NCI-H1694 treated with DMSO at 0.1 percent for 48 hours (cell line): ENCODE measurements at regions not wholly inside any gene's neighbourhood (a gene's known extent, or its start where the extent isn't known, plus 50 kb on each side); places are given as distances from the start of the nearest gene placed in this dataset.
"Not testable (repeated sequence)": the region's sequence is repeated elsewhere in the genome, so short reads cannot be mapped to it uniquely, and the experiment has no call there.

ENCODE experiments used
- DNase-seq: peaks from one replicate; lab custom pipeline; 2025; lab: John Stamatoyannopoulos, UW

GRCh38 chr4:180280076-180280475, 1963.1 kb upstream of the TENM3 start:
- no peak for DNase-seq

GRCh38 chr4:180280726-180281297, 1962.4 kb upstream of the TENM3 start:
- DNase-seq, result no peak

GRCh38 chr4:180281724-180282123, 1961.5 kb upstream of the TENM3 start:
- no peak for DNase-seq

- no peak for DNase-seq
These were observed 1958.9 kb upstream of the TENM3 start for GRCh38 chr4:180284267-180284666.

- no peak for DNase-seq
These were observed 1957.4 kb upstream of the TENM3 start for GRCh38 chr4:180285796-180286195.

GRCh38 chr4:180292339-180292738, 1950.9 kb upstream of the TENM3 start:
- no peak for DNase-seq

- no peak for DNase-seq
These were observed 1947.1 kb upstream of the TENM3 start for GRCh38 chr4:180296036-180296599.

GRCh38 chr4:180304321-180304720, 1938.9 kb upstream of the TENM3 start:
- no peak for DNase-seq

- no peak for DNase-seq
These were observed 1932.6 kb upstream of the TENM3 start for GRCh38 chr4:180310616-180311015.

- DNase-seq, result no peak
These were observed 1928.2 kb upstream of the TENM3 start for GRCh38 chr4:180314972-180315371.

GRCh38 chr4:180330521-180330920, 1912.7 kb upstream of the TENM3 start:
- DNase-seq, result no peak

GRCh38 chr4:180333162-180333561, 1910.0 kb upstream of the TENM3 start:
- no peak for DNase-seq

- no peak for DNase-seq
These were observed 1907.6 kb upstream of the TENM3 start for GRCh38 chr4:180335566-180335965.

- no peak for DNase-seq
These were observed 1906.6 kb upstream of the TENM3 start for GRCh38 chr4:180336494-180337090.

GRCh38 chr4:180341926-180342325, 1901.3 kb upstream of the TENM3 start:
- DNase-seq, result no peak

- DNase-seq, result no peak
These were observed 1892.3 kb upstream of the TENM3 start for GRCh38 chr4:180350901-180351300.

GRCh38 chr4:180356766-180357165, 1886.4 kb upstream of the TENM3 start:
- DNase-seq, result no peak

GRCh38 chr4:180360113-180360512, 1883.1 kb upstream of the TENM3 start:
- not testable (repeated sequence) for DNase-seq

GRCh38 chr4:180363815-180364214, 1879.4 kb upstream of the TENM3 start:
- no peak for DNase-seq

GRCh38 chr4:180372691-180373090, 1870.5 kb upstream of the TENM3 start:
- DNase-seq, result no peak

- no peak for DNase-seq
These were observed 1865.5 kb upstream of the TENM3 start for GRCh38 chr4:180377741-180378140.

GRCh38 chr4:180380733-180381132, 1862.5 kb upstream of the TENM3 start:
- DNase-seq, result no peak

GRCh38 chr4:180391613-180392012, 1851.6 kb upstream of the TENM3 start:
- DNase-seq, result no peak

GRCh38 chr4:180394312-180394711, 1848.9 kb upstream of the TENM3 start:
- no peak for DNase-seq
